ENCODE measurements at regions not wholly inside any gene's neighbourhood (a gene's known extent, or its start where the extent isn't known, plus 50 kb on each side); places are given as distances from the start of the nearest gene placed in this dataset.

DNA sequence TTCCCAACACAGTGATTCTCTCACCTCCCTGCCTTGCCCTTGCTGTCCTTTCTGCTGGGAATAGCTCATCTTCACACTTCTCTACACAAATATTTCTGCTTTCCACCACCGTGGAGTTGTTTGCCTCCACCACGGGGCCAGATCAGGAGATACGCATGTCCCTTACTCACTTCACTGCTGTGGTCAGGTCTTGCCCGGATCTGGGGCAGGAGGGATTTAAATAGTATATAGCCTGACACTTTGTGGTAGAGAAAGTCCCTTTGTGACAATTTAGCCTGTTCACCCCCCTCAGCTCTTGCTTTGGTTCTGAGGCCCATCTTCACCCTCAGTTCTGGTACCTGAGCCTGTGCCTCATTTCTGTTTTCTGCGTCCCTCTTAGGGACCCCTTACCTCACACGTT is 92.6 kb upstream of the PREP start:
- Mint-ChIP-seq H3K4me3 (ENCODE audit: unreplicated experiment) (no peak overlapping the region), H3K27me3 (ENCODE audit: unreplicated experiment) (no peaks in the 10 kb centered on the region), H3K4me1 (ENCODE audit: unreplicated experiment) (peaks cover 13% of the 10 kb centered on the region), H3K36me3 (ENCODE audit: low read depth, unreplicated experiment) (no peaks in the 10 kb centered on the region), H3K27ac (ENCODE audit: unreplicated experiment) (no peak overlapping the region), H3K9me3 (ENCODE audit: unreplicated experiment) (no peaks in the 10 kb centered on the region)
- no peak for TF ChIP-seq CTCF (IDR thresholded peaks at IDR 0.05; ENCODE audit: unreplicated experiment)
- no peak for DNase-seq (ENCODE audit: low spot score)

GRCh38 chr6:105494688-105495087 is 91.8 kb upstream of the PREP start:
- H3K4me3 Mint-ChIP-seq (ENCODE audit: unreplicated experiment), result no peak overlapping the region
- H3K27ac Mint-ChIP-seq (ENCODE audit: unreplicated experiment), result no peak overlapping the region
- no peak for DNase-seq (ENCODE audit: low spot score)
- peaks cover 11% of the 10 kb centered on the region for H3K4me1 Mint-ChIP-seq (ENCODE audit: unreplicated experiment)
- no peaks in the 10 kb centered on the region for H3K36me3 Mint-ChIP-seq (ENCODE audit: low read depth, unreplicated experiment)
- H3K27me3 Mint-ChIP-seq (ENCODE audit: unreplicated experiment), result no peaks in the 10 kb centered on the region
- no peak for TF ChIP-seq CTCF (IDR thresholded peaks at IDR 0.05; ENCODE audit: unreplicated experiment)
- no peaks in the 10 kb centered on the region for H3K9me3 Mint-ChIP-seq (ENCODE audit: unreplicated experiment)

GRCh38 chr6:105493736-105494135 is 90.9 kb upstream of the PREP start:
- no peaks in the 10 kb centered on the region for H3K27me3 Mint-ChIP-seq (ENCODE audit: unreplicated experiment)
- no peaks in the 10 kb centered on the region for H3K36me3 Mint-ChIP-seq (ENCODE audit: low read depth, unreplicated experiment)
- no peak overlapping the region for H3K4me3 Mint-ChIP-seq (ENCODE audit: unreplicated experiment)
- H3K9me3 Mint-ChIP-seq (ENCODE audit: unreplicated experiment), result no peaks in the 10 kb centered on the region
- no peak for DNase-seq (ENCODE audit: low spot score)
- TF ChIP-seq CTCF (IDR thresholded peaks at IDR 0.05; ENCODE audit: unreplicated experiment), result no peak
- no peak overlapping the region for H3K27ac Mint-ChIP-seq (ENCODE audit: unreplicated experiment)
- H3K4me1 Mint-ChIP-seq (ENCODE audit: unreplicated experiment), result peaks cover 19% of the 10 kb centered on the region

DNA sequence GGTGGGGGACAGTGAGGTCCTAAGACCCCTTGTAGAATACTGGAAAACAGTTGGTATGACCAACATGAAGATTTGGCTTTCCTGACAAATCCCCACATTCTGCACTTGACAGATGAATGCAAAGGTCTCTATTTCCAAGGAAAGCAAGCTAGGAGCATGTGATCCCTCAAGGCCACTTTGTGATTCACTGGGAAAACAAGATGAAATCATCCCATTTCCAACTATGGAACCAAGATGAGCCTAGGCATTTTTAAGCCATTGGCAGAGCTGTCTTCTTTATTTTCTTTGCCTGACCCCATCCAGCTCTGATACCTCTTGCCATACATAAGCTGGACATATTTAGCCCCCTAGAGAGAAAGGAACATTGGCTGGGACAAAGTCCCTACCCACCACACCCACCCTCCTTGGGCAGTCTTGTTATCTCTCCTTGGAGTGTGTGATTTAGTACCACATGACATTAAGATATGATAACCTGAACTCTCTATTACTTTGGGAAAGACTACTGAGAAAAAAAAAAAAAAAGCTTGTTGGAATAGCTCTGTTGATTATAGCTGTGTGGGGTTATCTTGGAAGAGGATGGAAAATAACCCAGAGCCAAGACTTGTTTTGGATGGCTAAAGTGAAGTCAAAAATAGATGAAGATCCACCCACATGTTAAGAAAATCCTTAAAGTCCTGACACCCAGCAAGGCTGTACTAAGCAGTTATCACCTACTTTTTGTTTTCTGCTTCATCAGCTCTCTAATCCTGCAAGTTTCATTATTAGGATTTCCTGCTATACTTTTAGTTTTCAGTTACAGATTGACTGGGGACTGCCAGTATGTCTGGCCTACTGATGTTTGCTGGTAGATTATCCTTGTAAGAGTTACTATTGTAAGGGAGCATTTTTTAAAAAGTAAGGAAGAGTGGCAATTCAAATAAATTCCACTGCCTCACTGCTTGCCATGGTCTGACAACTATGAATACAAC is 90.1 kb upstream of the PREP start:
- H3K4me1 Mint-ChIP-seq (ENCODE audit: unreplicated experiment), result peaks cover 25% of the 10 kb centered on the region

More for the DNA sequence above, 90.1 kb upstream of the PREP start:
- Mint-ChIP-seq H3K4me3 (ENCODE audit: unreplicated experiment) (no peak overlapping the region), H3K27me3 (ENCODE audit: unreplicated experiment) (no peaks in the 10 kb centered on the region), H3K27ac (ENCODE audit: unreplicated experiment) (no peak overlapping the region), H3K9me3 (ENCODE audit: unreplicated experiment) (no peaks in the 10 kb centered on the region), H3K36me3 (ENCODE audit: low read depth, unreplicated experiment) (no peaks in the 10 kb centered on the region)
- DNase-seq (ENCODE audit: low spot score), result no peak
- TF ChIP-seq CTCF (IDR thresholded peaks at IDR 0.05; ENCODE audit: unreplicated experiment), result no peak
